HG03521 (cell line): ENCODE measurements at regions not wholly inside any gene's neighbourhood (a gene's known extent, or its start where the extent isn't known, plus 50 kb on each side); places are given as distances from the start of the nearest gene placed in this dataset.

Source experiments
- ATAC-seq: cut with Tn5 transposase; IDR thresholded peaks from one replicate; pipeline ENCODE4 v1.9.1; 2021; ENCODE audit warnings: mild to moderate bottlenecking, moderate library complexity; ENCODE audit not compliant: unreplicated experiment

- peak; percentile 45 for ATAC-seq
Measured at GRCh38 chrX:42944381-42944998, 166.5 kb upstream of the PPP1R2C start.

- ATAC-seq = no peak
Measured at GRCh38 chrX:42946544-42947194, 168.7 kb upstream of the PPP1R2C start.

GRCh38 chrX:42948723-42949657, 171.0 kb upstream of the PPP1R2C start:
- no peak for ATAC-seq

- no peak for ATAC-seq
Measured at GRCh38 chrX:42951747-42952146, 173.8 kb upstream of the PPP1R2C start.

GRCh38 chrX:42952621-42953020, 174.7 kb upstream of the PPP1R2C start:
- ATAC-seq = no peak

GRCh38 chrX:42954880-42955279, 176.9 kb upstream of the PPP1R2C start:
- peak; percentile 13 for ATAC-seq

GRCh38 chrX:42955349-42955748, 177.4 kb upstream of the PPP1R2C start:
- ATAC-seq = peak; percentile 73

- no peak for ATAC-seq
Measured at GRCh38 chrX:42967681-42968300, 189.8 kb upstream of the PPP1R2C start.

- ATAC-seq = no peak
Measured at GRCh38 chrX:42973321-42973720, 195.4 kb upstream of the PPP1R2C start.

GRCh38 chrX:42975906-42976305, 197.9 kb upstream of the PPP1R2C start:
- no peak for ATAC-seq

- no peak for ATAC-seq
Measured at GRCh38 chrX:42976746-42977366, 198.9 kb upstream of the PPP1R2C start.

- ATAC-seq = no peak
Measured at GRCh38 chrX:42978655-42979379, 200.9 kb upstream of the PPP1R2C start.

- no peak for ATAC-seq
Measured at GRCh38 chrX:42988700-42989099, 210.7 kb upstream of the PPP1R2C start.

GRCh38 chrX:42992199-42992943, 214.4 kb upstream of the PPP1R2C start:
- no peak for ATAC-seq

- ATAC-seq = no peak
Measured at GRCh38 chrX:42996861-42997260, 218.9 kb upstream of the PPP1R2C start.

- ATAC-seq = no peak
Measured at GRCh38 chrX:43000121-43000520, 222.2 kb upstream of the PPP1R2C start.

- no peak for ATAC-seq
Measured at GRCh38 chrX:43002526-43003203, 224.7 kb upstream of the PPP1R2C start.

GRCh38 chrX:43003204-43003565, 225.2 kb upstream of the PPP1R2C start:
- no peak for ATAC-seq

GRCh38 chrX:43003939-43004338, 226.0 kb upstream of the PPP1R2C start:
- no peak for ATAC-seq
